ENCODE measurements at regions not wholly inside any gene's neighbourhood (a gene's known extent, or its start where the extent isn't known, plus 50 kb on each side); places are given as distances from the start of the nearest gene placed in this dataset.
A peak's percentile ranks its signal among the peaks of the same experiment; 100 is the strongest.

GRCh38 chr19:31575846-31576335 lies 226.7 kb upstream of the TSHZ3 start:
- TF ChIP-seq ZFX (IDR thresholded peaks at IDR 0.05) (no peak), CTCF (conservative IDR thresholded peaks at IDR 0.05) (no peak)
- no peak overlapping the region for H3K27ac ChIP-seq

- TF ChIP-seq ZFX (IDR thresholded peaks at IDR 0.05), result no peak
- no peak for TF ChIP-seq CTCF (conservative IDR thresholded peaks at IDR 0.05)
- no peak overlapping the region for H3K27ac ChIP-seq
Observed at GRCh38 chr19:31578326-31578725, 229.1 kb upstream of the TSHZ3 start.

GRCh38 chr19:31583148-31583547 lies 233.9 kb upstream of the TSHZ3 start:
- TF ChIP-seq ZFX (IDR thresholded peaks at IDR 0.05), result no peak
- TF ChIP-seq CTCF (conservative IDR thresholded peaks at IDR 0.05), result no peak
- no peak overlapping the region for H3K27ac ChIP-seq

GRCh38 chr19:31586282-31586681 lies 237.0 kb upstream of the TSHZ3 start:
- no peak overlapping the region for H3K27ac ChIP-seq
- TF ChIP-seq ZFX (IDR thresholded peaks at IDR 0.05), result no peak
- TF ChIP-seq CTCF (conservative IDR thresholded peaks at IDR 0.05), result no peak

- H3K27ac ChIP-seq, result no peak overlapping the region
- TF ChIP-seq ZFX (IDR thresholded peaks at IDR 0.05) (no peak), CTCF (conservative IDR thresholded peaks at IDR 0.05) (no peak)
Observed at GRCh38 chr19:31589109-31589508, 239.9 kb upstream of the TSHZ3 start.

- H3K27ac ChIP-seq, result no peak overlapping the region
Observed at GRCh38 chr19:31591258-31591657, 242.0 kb upstream of the TSHZ3 start.

GRCh38 chr19:31592456-31592855 lies 243.2 kb upstream of the TSHZ3 start:
- TF ChIP-seq CTCF (conservative IDR thresholded peaks at IDR 0.05), result no peak
- no peak overlapping the region for H3K27ac ChIP-seq

More at GRCh38 chr19:31591258-31591657, 242.0 kb upstream of the TSHZ3 start:
- TF ChIP-seq ZFX (IDR thresholded peaks at IDR 0.05), result no peak
- peak; percentile 9; the same call in 1 of the 2 replicates for TF ChIP-seq CTCF (conservative IDR thresholded peaks at IDR 0.05)

Measured in C4-2B (cell line).